ENCODE measurements at regions not wholly inside any gene's neighbourhood (a gene's known extent, or its start where the extent isn't known, plus 50 kb on each side); places are given as distances from the start of the nearest gene placed in this dataset.
A peak's percentile ranks its signal among the peaks of the same experiment; 100 is the strongest.

DNA sequence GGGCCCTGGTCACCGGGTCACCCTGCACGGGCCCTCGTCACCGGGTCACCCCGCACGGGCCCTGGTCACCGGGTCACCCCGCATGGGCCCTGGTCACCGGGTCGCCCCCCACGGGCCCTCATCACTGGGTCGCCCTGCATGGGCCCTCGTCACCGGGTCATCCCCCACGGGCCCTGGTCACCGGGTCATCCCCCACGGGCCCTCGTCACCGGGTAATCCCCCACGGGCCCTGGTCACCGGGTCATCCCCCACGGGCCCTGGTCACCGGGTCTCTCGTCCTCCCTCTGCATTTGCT lies 77.6 kb downstream of the RIPK4 start:
- no peak for DNase-seq (ENCODE audit: low read depth)

DNA sequence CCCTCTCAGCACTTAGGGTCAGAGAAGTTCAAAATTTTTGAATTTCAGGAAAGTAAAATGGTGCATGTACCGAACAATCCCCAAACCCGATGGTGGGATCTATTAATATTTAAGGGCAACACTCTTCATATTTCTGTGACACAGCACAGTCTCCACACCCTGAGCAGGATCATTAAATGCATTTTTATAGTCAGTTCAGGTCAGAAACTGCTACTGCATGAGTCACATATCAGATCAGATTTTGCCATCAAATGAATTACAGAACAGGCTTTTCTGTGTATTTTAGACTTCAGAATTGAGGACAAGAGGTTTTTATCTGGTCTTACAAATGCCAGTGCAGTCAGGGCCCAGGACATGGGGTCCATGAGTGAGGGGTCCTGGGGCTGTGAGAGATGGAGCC lies 79.2 kb downstream of the RIPK4 start:
- DNase-seq (ENCODE audit: low read depth): no peak

DNA sequence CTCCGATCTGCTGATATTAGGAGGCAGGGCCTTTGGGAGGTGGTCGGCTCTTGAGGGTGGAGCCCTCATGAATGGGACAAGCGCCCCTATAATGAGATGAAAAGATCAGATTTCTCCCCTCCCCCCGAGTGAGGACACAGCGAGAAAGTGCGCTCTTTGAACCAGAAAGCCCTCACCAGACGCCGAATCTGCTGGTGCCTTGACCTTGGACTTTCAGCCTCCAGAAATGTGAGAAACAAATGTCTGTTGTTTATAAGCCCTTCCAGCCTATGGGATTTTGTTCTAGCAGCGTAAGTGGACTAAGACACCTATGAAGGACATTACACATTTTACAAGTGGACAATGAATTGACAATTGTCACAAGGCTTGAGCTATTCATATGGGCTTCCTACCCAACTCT lies 80.2 kb downstream of the RIPK4 start:
- DNase-seq (ENCODE audit: low read depth): no peak

DNA sequence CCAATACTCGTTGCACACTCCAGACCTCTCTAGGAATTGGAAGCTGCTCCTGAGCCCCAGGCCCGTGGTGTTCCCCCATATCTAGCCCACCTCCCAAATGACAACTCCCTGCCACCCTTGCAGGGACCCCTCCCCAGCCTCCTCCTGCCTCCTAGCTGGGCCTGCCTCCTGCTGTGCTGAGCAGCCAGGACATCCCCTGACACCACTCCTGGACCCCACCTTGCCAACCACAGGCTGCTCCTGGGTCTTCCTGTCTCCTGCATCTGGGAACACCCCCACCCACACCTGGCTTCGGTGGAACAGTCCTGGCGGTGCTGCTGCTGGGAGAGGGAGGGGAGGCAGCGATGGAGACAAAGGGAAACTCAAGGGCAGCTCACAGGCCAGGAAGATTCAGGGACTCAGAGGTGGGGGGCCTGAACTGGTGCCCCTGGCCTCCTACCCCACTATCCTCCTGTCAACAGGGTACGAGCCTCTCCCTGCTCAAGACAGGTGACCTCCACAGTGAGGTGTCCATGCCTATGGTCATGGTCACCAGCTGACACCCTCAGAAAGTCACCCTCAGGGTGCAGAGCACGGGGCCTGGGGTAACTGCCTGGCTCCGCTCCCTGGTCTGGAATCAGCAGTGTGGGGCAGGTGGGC lies 81.2 kb downstream of the RIPK4 start:
- no peak for DNase-seq (ENCODE audit: low read depth)

DNA sequence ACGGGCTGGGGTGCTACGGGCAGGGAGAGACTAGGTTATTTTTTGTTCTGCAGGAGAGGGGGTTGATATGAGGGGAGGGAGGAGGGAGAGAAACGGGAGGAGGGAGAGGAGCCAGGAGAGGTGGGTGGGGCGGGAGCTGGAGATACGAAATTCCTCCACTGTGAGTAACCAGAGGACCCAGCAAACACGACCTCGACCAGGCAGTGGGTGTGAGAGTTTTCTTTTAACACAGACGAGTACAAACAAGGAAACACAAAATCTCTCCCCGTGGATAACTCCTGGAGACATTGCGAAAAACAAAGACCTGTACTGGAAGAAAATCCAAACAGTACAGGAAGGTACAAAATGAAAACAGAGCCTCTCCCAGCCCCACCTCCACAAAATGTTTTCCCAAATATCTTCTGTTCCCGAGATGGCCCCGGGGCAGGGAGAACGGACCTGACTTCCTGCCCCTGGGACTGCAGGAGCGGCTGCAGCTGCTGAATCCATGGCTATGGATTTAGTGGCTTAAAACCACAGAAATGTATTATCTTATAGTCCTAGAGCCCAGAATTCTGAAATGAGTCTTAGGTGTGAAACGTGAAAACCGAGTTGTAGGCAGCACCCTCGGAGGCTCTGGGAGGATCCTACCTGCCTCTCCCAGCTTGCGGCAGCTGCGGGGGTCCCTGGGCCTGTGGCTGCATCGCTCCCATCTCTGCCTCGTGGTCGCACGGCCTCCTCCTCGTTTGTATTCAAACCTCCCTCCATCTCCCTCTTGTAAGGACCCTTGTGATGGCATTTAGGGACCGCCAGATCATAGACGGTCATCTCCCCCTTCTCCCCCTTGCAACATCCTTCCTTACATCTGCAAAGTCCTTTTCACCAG lies 82.2 kb downstream of the RIPK4 start:
- DNase-seq (ENCODE audit: low read depth): peak; percentile 87

DNA sequence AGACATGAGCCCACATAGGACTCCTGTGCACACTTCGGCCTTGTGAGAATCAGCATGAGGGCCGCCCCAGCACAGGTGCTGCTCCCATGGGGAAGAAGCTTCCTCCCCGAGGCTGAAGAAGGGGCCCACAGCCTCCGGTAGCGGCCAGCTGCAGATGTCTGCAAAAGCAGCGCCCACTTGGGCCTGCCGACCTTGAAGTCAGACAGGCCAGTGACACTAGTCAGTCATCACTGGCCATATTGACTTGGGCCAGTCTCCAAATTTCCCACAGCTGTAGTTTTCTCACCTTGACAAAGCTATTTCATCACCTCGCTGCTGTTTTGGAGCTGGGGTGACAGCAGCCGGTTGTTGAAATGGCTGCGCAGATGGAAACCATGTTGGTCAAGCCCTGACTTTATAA lies 83.0 kb downstream of the RIPK4 start:
- no peak for DNase-seq (ENCODE audit: low read depth)

DNA sequence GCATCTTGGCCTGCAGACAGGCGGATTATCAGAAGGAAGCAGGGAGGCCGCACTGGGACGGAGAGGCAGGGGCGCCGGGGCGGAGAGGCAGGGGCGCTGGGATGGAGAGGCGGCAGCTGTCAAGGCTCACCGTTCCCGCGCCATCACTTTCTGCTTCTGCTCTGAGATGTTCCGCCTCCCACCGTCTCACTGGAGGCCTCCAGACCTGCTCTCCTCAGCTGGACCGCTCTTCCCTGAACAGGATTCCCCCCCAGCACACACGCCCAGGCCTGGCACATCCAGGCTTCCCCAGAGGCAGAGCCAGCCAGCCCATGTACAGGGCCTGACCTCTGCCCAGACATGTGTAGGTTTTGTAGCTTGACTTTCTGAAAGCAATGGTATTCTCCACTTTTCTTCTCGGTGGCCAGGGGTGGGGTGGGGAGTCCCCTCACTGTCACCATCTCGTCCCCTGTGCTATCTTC lies 84.1 kb downstream of the RIPK4 start:
- no peak for DNase-seq (ENCODE audit: low read depth)

DNA sequence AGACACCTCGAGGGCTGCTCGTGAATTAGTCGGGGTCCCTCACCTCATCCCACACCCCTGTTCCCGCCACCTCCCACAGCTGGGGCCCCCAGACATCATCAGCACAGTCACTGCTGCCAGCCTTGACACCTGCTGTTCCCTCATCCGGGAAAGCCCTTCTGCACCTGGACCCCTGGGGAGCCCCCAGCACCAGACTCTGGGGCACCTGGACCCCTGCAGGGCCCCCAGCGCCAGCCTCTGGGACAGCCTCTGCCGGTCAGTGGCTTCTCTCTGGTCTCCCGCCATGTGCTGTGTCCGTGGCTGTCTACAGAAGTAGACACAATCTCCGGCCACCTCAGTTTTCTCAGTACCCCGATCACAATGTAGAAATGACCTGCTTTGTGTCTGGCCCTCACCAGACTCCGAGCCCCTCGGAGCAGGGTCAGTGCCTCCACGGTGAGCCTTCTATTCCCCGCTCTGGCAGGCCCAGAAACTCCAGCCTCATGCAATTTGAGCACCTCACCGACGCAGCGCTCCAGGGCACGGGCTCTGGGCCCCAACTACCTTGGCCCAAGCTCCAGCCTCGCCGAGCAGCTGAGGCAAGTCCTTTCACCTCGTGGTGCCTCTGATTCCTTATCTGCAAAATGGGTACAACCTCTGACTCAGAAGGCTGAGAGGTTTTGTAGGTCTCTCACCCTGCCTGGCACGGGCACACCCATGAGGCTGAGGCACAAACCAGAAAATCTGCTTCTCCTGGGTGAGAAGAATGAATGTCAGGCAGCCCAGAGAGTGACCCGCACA lies 84.7 kb downstream of the RIPK4 start:
- DNase-seq (ENCODE audit: low read depth): no peak

DNA sequence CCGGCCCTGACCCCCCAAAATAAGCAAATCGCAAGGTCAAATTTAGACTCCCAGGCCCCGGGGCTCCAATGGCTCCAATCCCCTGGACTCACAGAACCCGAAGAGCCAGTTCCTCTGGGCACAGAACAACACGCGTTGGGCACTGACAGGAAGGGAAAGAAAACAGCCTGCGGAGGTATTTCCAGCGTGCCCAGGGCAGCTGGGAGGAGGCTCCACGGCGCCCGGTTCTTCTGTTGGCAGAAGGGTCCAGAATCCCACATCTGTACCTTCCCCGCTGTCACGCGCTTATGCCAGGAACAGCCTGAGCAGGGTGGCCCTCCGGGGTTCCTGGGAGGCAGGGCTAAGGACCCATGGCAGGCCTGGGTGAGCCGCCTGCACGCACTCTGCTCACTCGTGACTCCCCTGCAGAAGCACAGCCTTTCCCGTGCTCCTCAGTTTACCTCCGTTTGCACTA lies 85.5 kb downstream of the RIPK4 start:
- no peak for DNase-seq (ENCODE audit: low read depth)

DNA sequence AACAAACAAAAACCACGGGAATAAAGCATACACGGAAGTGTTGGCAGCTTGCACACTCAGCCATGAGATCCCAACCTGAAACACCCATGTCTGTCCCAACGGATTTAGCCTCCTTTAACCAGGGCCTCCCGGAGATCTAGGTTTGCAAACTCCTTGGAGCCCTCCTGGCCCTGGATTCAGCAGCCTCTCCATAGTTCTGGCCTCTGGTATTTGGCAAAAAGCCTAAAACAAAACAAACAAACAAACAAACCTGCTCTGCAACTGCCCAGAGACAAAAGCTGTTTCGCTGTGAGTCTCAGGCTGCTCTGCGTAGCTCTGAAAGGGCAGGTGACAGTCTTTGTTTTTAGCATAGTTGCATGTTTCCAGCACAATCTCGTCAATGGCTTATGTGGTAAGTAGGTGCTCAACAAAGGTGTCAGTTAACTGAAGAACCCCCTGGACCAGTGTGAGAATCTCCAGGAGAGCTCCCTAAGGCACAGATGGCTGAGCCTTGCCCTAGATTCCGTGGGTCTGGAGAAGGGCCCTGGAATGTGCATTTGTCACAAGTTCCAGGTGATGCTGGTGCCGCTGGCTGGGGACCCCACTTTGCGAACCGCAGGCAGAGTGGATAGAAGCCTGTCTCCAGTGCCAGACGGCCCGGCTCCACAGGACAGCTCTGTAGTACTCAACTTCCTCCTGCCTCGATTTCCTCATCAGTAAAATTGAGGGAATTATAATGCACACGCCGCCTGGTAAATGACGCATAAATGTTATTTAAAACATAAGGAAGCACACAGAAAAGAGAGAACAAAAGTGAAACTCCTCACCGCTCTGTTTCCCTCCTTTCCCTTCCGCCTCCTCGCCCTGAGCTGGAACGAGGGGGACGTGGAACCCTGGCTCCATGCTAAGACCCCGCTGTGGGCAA lies 86.2 kb downstream of the RIPK4 start:
- no peak for DNase-seq (ENCODE audit: low read depth)

DNA sequence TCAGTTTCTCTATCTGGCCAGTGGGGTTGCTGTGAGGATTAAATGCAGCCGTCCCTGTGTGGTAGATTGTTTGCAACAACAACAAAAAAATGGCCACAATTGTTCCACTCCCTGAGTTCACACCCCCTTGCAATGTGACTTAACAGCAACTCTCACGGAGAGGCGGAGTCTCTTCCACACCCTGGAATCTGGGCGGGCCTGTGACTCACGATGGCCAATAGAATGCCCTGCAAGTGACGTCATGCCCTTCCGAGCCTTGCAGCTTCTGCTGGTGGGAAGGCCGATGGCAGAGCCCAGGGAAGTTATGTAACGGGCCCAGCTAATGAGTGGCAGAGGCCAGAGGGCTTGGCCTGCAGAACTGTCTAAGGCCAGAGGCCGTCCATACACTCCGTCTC lies 87.9 kb downstream of the RIPK4 start:
- peak; percentile 100 for DNase-seq (ENCODE audit: low read depth)

DNA sequence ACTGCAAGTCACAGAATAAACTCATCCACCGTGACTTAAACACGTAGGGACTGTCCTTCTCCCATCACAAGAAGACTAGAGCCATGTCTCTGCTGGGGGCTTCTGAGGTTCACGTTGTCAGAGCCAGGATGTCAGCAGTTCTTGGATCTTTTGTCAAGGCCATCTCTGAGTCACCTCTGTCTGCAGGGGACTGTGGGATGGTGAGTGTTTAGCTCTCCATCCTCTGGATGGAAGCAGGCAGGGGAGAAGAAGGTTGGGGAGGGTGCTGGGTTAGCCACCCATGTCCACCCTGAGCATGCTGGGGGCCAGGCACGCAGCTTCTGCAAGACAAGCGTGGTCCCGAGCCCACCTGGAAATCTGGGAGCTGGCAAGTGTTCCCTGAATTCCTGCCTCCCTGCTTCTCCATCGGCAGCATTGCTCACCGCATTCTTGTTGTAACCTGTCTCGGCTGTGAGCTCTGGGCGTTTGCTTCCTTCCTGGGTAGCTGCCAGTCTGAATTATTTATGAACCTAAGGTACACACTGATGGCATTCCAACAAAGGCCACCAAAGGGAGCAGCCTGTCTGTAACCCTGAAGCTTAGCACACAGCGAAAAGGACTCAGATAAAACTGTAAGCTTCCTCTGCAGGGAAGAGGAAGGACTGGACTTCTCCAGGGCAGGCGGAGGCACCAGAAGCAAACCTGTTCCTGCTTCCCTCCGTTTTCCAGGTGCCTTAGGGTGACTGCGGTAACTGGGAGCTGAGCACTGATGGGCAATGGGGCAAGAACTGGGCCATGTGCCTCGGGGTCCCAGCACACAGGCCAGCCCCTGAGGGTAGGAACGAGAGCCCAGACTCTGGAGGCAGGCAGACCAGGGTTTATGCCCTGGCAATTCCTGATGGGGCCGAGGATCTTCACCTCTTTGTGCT lies 88.6 kb downstream of the RIPK4 start:
- DNase-seq (ENCODE audit: low read depth): peak; percentile 93

DNA sequence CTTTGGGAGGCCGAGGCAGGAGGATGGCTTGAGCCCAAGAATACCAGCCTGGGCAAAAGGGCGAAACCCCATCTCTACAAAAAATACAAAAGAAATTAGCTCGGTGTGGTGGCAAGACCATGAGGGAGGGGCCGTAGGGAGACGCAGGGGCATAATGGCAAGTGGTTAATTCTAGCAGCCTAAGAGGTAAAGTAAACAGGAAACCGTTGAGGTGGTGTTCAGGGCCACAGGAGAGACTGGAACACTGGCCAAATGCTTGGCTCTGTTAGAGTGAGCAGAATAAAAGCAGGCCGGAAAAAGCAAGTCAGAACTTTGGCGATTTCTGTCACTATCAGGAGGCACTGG lies 89.2 kb downstream of the RIPK4 start:
- peak; percentile 95 for DNase-seq (ENCODE audit: low read depth)

DNA sequence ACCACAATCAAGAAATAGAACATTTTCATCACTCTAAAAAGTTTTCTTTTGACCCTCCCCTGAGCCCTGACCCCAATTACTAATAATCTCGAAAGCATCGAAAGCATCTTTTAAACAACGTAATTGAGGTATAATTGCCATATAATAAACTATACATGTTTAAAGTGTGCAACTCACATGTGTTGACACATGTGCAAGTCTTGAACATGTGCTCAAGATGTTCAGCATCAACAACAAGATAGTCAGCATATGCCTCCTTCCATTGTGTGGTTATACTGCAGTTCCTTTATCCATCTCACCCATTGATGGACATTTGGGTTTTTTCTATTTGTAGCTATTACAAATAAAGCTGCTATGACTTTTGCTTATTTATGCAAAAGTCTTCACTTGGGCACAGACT lies 90.7 kb downstream of the RIPK4 start:
- no peak for DNase-seq (ENCODE audit: low read depth)

DNA sequence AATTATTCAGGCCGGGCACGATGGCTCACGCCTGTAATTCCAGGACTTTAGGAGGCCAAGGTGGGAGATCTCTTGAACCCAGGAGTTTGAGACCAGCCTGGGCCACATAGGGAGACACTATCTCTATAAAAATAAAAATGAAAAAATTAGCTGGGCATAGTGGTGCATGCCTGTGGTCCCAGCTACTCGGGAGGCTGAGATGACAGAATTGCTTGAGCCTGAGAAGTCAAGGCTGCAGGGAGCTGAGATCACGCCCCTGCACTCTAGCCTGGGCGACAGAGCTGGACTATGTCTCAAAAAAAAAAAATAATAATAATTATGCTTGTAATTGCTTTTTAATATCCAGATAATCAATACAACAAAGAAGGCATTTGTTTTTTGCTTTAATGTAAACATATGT lies 91.3 kb downstream of the RIPK4 start:
- DNase-seq (ENCODE audit: low read depth): no peak

DNA sequence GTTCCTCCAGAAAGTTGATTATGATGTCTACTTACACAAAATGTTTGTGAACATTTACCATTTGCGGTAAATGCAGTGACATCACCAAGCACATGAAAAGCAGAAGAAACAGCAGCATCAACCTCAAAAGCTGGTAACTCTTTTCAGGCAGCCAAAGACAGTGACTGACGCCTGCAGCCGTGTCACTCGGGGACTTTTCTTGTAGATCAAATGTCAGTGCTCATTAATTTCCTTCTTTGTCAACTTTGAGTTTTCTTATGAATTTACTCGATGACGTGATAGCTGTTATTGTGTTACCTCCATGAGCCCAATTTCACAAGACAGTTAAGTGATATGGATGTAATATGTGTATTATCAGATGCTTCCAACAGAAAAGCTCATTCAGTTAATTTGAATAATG lies 92.5 kb downstream of the RIPK4 start:
- no peak for DNase-seq (ENCODE audit: low read depth)

DNA sequence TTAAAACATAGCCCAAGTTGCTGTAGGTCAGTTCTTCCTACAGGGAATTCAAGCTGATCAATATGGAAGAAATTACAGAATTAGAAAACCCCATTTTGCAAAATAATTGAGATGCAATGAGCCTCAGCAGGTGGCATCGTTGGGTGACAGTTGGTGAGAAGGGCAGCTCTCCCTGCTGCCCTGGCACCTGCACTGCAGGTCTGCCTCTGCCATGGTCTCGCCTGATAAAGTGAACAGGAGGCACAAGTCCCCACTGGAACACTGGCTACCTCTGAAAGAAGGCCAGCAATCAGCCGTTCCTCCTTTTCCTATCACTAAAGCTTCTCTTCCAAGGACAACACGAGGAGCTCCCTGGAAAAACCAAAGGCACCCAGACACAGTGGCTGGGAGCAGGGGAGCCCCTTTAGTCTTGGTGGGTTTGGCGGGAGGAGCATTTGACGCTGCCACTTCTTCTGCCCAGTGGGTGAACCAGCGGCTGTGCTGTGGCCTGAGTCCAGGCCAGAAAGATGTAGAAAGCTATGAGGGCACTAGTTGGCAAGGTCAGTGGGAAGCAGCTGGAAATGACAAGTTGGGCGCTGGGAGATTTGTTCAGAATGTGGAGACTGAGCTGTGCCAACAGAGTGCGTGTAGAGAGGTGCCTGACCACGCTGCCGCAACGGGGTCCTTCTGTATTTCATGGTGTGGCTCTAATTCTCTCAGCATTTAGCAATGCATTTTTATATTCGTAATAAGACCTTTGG lies 93.1 kb downstream of the RIPK4 start:
- no peak for DNase-seq (ENCODE audit: low read depth)

DNA sequence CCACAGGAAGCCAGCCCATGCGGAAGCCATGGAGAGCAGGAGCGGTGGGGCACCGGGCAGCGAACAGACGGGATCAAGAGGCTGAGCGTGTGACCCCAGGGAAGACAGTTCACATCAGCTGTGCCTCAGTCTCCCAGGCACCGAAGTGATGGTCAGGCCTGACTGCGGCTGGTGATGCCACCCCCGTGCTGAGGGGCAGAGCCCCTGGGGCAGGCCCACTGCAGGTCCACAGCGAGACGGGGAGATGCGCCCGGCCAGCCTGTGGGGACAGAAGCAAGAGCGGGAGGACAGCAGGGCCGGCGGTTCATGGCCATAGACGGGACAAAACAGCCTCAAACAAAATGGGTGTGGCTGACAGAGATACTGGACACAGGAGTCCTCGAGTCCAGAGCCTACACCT lies 93.8 kb downstream of the RIPK4 start:
- no peak for DNase-seq (ENCODE audit: low read depth)

DNA sequence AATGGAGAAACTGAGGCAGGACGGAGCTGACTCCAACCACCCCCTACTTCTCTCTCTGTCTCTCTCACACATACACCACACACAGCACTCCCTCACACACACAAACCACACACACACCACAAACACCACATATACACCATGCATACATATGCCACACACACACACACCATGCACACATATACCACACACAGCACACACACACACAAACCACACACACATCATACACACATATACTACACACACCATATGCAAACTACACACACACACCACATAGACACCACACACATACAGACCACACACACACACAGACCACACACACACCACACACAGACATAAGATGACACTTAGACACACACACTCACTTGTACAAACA lies 94.3 kb downstream of the RIPK4 start:
- no peak for DNase-seq (ENCODE audit: low read depth)
